Caco-2 (cell line): ENCODE measurements at regions not wholly inside any gene's neighbourhood (a gene's known extent, or its start where the extent isn't known, plus 50 kb on each side); places are given as distances from the start of the nearest gene placed in this dataset.

Experiments used
- BruUV-seq: library from RNA; stranded (reverse); fragments of 400-500 nt; replicated peaks from 2 replicates; lab custom pipeline; 2021; lab: Mats Ljungman, UMichigan
- CTCF ChIA-PET: fragments of 300-600 bp; sonication (Branson Sonifier 250); formaldehyde crosslinking; loops from one replicate; lab custom pipeline; 2022; ENCODE audit warnings: antibody characterized with exemption; lab: Charles Lee
- POLR2A ChIA-PET: fragments of 300-600 bp; sonication (Branson Sonifier 250); formaldehyde crosslinking; loops from one replicate; lab custom pipeline; 2022; ENCODE audit warnings: antibody characterized with exemption; lab: Charles Lee
- DNase-seq, 2 experiments: peaks; one replicate each; pipeline versions ENCODE4 v3.0.0 to v3.0.0-alpha.2; 2020 to 2022
- H3K27me3 ChIP-seq: replicated peaks from 2 replicates; pipeline ENCODE4 v1.6.0; 2011; ENCODE audit warnings: low read length; ENCODE audit not compliant: control insufficient read depth, insufficient read depth
- H3K36me3 ChIP-seq: 2 replicates; pipeline ENCODE4 v1.5.1; 2011; ENCODE audit warnings: low read length; ENCODE audit not compliant: control insufficient read depth, insufficient read depth
- H3K4me1 ChIP-seq: fragments of 250-450 bp; sonication (Bioruptor Pico); 2 replicates; pipeline ENCODE4 v1.5.1; 2020; ENCODE audit warnings: mild to moderate bottlenecking
- H3K4me3 ChIP-seq: 2 replicates; pipeline ENCODE4 v1.5.1; 2011; ENCODE audit warnings: low read depth, mild to moderate bottlenecking, control low read depth, low read length
- H3K9me3 ChIP-seq: fragments of 250-450 bp; sonication (Bioruptor Pico); 2 replicates; pipeline ENCODE4 v1.5.1; 2020; ENCODE audit warnings: mild to moderate bottlenecking, moderate library complexity
- H3K27ac Mint-ChIP-seq: one replicate; pipeline ENCODE4 v1.8.0; 2022; ENCODE audit warnings: mixed read lengths; ENCODE audit not compliant: unreplicated experiment
- H3K27me3 Mint-ChIP-seq: one replicate; pipeline ENCODE4 v1.8.0; 2022; ENCODE audit warnings: mixed read lengths; ENCODE audit not compliant: insufficient read depth, unreplicated experiment
- H3K36me3 Mint-ChIP-seq: one replicate; pipeline ENCODE4 v1.8.0; 2022; ENCODE audit warnings: mild to moderate bottlenecking, mixed read lengths; ENCODE audit not compliant: insufficient read depth, unreplicated experiment
- H3K4me1 Mint-ChIP-seq: one replicate; pipeline ENCODE4 v1.8.0; 2022; ENCODE audit warnings: low read depth, mixed read lengths; ENCODE audit not compliant: unreplicated experiment
- H3K4me3 Mint-ChIP-seq: one replicate; pipeline ENCODE4 v1.8.0; 2022; ENCODE audit warnings: mild to moderate bottlenecking, moderate library complexity, mixed read lengths; ENCODE audit not compliant: unreplicated experiment
- H3K9me3 Mint-ChIP-seq: one replicate; pipeline ENCODE4 v1.8.0; 2022; ENCODE audit warnings: mixed read lengths; ENCODE audit not compliant: unreplicated experiment
- CTCF ChIP-seq, 2 experiments: fragments of 200-600 bp in 1 of 2; IDR thresholded peaks; 1 replicate in 1 of 2; 2 replicates in 1 of 2; pipeline versions ENCODE4 v1.5.1 to v1.8.0; 2011 to 2022; ENCODE audit warnings: antibody characterized with exemption in 1 of 2, control low read depth in 1 of 2, inconsistent platforms in 1 of 2, low read depth in 1 of 2, low read length in 1 of 2, mild to moderate bottlenecking in 1 of 2, moderate library complexity in 1 of 2; ENCODE audit not compliant: insufficient read depth in 1 of 2, severe bottlenecking in 1 of 2, unreplicated experiment in 1 of 2
- intact Hi-C: fragments of 100-400 bp; cut with micrococcal nuclease; formaldehyde crosslinking; loops from one replicate; pipeline ENCODE4 v1.10.0; 2022; ENCODE audit not compliant: unreplicated experiment

- no peak overlapping the region for H3K4me3 ChIP-seq
- ChIA-PET CTCF (no interaction called here), POLR2A (no interaction called here)
- H3K9me3 Mint-ChIP-seq, result no peaks in the 10 kb centered on the region
- TF ChIP-seq CTCF (IDR thresholded peaks at IDR 0.05; ENCODE audit: insufficient read depth in 1 of 2, low read depth in 1 of 2, low read length in 1 of 2, severe bottlenecking in 1 of 2, unreplicated experiment in 1 of 2), result no peak
- H3K4me1 ChIP-seq, result no peaks in the 10 kb centered on the region
- no peaks in the 10 kb centered on the region for H3K36me3 ChIP-seq
- H3K4me3 Mint-ChIP-seq, result no peak overlapping the region
- no peaks in the 10 kb centered on the region for H3K36me3 Mint-ChIP-seq
- intact Hi-C loops, result no loop called here
- H3K9me3 ChIP-seq, result no peaks in the 10 kb centered on the region
- no peaks in the 10 kb centered on the region for H3K27me3 ChIP-seq
- DNase-seq, result no peak
- H3K4me1 Mint-ChIP-seq, result no peaks in the 10 kb centered on the region
- no TSS peak for BruUV-seq
- no peak overlapping the region for H3K27ac Mint-ChIP-seq
- no peaks in the 10 kb centered on the region for H3K27me3 Mint-ChIP-seq
Measured at GRCh38 chr21:39041816-39042215, 141.4 kb downstream of the PSMG1 start.

- TF ChIP-seq CTCF (IDR thresholded peaks at IDR 0.05; ENCODE audit: insufficient read depth in 1 of 2, low read depth in 1 of 2, low read length in 1 of 2, severe bottlenecking in 1 of 2, unreplicated experiment in 1 of 2), result no peak
- H3K9me3 ChIP-seq, result no peaks in the 10 kb centered on the region
- H3K27ac Mint-ChIP-seq, result no peak overlapping the region
- no peaks in the 10 kb centered on the region for H3K27me3 ChIP-seq
- DNase-seq, result no peak
- no peak overlapping the region for H3K4me3 ChIP-seq
- H3K36me3 ChIP-seq, result no peaks in the 10 kb centered on the region
- intact Hi-C loops, result no loop called here
- POLR2A ChIA-PET, result no interaction called here
- H3K4me1 ChIP-seq, result no peaks in the 10 kb centered on the region
- no TSS peak for BruUV-seq
- peaks cover 7% of the 10 kb centered on the region for H3K9me3 Mint-ChIP-seq
- CTCF ChIA-PET, result interaction anchor here (0.5 kb wide), 1 partner anchor 20 kb away, joined by 6 read pairs; no protein-coding TSS in a partner anchor
- H3K4me3 Mint-ChIP-seq, result no peak overlapping the region
- H3K4me1 Mint-ChIP-seq, result peaks cover 8% of the 10 kb centered on the region
- H3K36me3 Mint-ChIP-seq, result no peaks in the 10 kb centered on the region
- no peaks in the 10 kb centered on the region for H3K27me3 Mint-ChIP-seq
Measured at GRCh38 chr21:39040494-39041110, 142.6 kb downstream of the PSMG1 start.

- CTCF ChIA-PET, result no interaction called here
- Histone ChIP-seq H3K4me1 (peaks cover 11% of the 10 kb centered on the region), H3K36me3 (no peaks in the 10 kb centered on the region), H3K27me3 (no peaks in the 10 kb centered on the region), H3K4me3 (no peak overlapping the region), H3K9me3 (no peaks in the 10 kb centered on the region)
- POLR2A ChIA-PET, result no interaction called here
- Mint-ChIP-seq H3K4me3 (no peak overlapping the region), H3K27ac (no peak overlapping the region), H3K4me1 (peaks cover 12% of the 10 kb centered on the region), H3K9me3 (peaks cover 7% of the 10 kb centered on the region), H3K36me3 (no peaks in the 10 kb centered on the region), H3K27me3 (no peaks in the 10 kb centered on the region)
- DNase-seq, result no peak
- no peak for TF ChIP-seq CTCF (IDR thresholded peaks at IDR 0.05; ENCODE audit: insufficient read depth in 1 of 2, low read depth in 1 of 2, low read length in 1 of 2, severe bottlenecking in 1 of 2, unreplicated experiment in 1 of 2)
- intact Hi-C loops, result loop anchor here (10.0 kb wide), 1 partner anchor 123 kb away; no protein-coding TSS in a partner anchor
- BruUV-seq, result no TSS peak
Measured at GRCh38 chr21:39037807-39038405, 145.3 kb downstream of the PSMG1 start.
